ENCODE measurements at regions not wholly inside any gene's neighbourhood (a gene's known extent, or its start where the extent isn't known, plus 50 kb on each side); places are given as distances from the start of the nearest gene placed in this dataset.
"Not testable (repeated sequence)": the region's sequence is repeated elsewhere in the genome, so short reads cannot be mapped to it uniquely, and the experiment has no call there.

DNA sequence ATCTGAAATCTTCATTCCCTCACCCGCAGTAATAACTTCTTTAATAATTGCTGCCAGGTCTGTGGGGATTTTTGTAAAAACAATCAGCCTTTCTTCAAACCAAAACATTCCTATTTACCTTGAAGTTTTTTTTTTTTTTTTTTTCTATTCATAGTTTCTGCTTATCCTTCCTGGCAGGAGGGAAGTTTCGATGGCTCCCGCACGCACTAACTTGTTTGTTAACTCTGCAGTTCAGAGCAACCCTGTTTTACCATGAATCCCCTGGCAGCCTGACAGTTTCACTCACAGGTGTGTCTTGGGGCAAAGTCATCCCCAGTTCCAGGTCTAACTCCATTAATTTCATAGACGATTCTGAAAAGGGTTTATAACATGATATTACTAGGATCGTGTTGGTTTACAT lies 149.3 kb downstream of the KLF6 start:
- TF ChIP-seq, protein P1, sequence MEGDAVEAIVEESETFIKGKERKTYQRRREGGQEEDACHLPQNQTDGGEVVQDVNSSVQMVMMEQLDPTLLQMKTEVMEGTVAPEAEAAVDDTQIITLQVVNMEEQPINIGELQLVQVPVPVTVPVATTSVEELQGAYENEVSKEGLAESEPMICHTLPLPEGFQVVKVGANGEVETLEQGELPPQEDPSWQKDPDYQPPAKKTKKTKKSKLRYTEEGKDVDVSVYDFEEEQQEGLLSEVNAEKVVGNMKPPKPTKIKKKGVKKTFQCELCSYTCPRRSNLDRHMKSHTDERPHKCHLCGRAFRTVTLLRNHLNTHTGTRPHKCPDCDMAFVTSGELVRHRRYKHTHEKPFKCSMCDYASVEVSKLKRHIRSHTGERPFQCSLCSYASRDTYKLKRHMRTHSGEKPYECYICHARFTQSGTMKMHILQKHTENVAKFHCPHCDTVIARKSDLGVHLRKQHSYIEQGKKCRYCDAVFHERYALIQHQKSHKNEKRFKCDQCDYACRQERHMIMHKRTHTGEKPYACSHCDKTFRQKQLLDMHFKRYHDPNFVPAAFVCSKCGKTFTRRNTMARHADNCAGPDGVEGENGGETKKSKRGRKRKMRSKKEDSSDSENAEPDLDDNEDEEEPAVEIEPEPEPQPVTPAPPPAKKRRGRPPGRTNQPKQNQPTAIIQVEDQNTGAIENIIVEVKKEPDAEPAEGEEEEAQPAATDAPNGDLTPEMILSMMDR (IDR thresholded peaks at IDR 0.05; ENCODE audit: control insufficient read depth, extremely low read depth, insufficient read depth) = no peak
- no peak overlapping the region for H3K4me3 ChIP-seq (ENCODE audit: low read depth, low read length)
- peak; percentile 11 for DNase-seq (ENCODE audit: low read depth)

DNA sequence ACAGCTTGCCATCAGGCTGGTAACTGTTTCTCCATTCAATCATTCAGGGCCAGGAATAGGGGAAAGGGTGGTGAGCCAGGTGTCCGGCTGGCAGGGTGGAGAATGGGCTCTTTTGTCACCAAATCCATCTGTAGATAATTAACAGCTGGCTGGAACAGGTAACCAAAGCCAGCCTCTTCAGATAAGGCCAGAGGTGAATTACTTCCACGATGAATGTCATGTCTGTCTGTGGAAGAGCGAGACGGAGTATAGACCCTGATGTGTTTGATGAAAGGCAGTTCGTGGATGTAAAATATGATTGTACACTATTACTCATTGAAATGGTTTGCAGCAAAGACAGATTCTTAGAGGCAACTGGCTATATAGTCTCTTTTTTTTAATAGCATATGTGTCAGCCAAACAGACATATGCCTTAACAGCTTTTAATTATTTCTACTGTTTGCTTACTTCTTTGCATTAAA lies 149.8 kb downstream of the KLF6 start:
- H3K4me3 ChIP-seq (ENCODE audit: low read depth, low read length) = no peak overlapping the region
- TF ChIP-seq, protein P1 (IDR thresholded peaks at IDR 0.05; ENCODE audit: control insufficient read depth, extremely low read depth, insufficient read depth) = no peak

DNA sequence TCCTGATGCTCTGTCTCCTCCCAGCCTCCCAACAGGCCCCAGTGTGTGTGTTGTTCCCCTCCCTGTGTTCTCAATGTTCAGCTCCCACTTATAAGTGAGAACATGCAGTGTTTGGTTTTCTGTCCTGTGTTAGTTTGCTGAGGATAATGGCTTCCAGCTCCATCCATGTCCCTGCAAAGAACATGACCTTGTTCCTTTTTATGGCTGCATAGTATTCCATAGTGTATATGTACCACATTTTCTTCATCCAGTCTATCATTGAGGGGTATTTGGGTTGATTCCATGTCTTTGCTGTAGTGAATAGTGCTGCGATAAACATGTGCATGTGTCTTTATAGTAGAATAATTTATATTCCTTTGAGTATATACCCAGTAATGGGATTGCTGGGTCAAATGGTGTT lies 150.4 kb downstream of the KLF6 start:
- DNase-seq (ENCODE audit: low read depth); H3K4me3 ChIP-seq (ENCODE audit: low read depth, low read length): not testable (repeated sequence)

More for the DNA sequence above, 149.8 kb downstream of the KLF6 start:
- DNase-seq (ENCODE audit: low read depth) = no peak

DNA sequence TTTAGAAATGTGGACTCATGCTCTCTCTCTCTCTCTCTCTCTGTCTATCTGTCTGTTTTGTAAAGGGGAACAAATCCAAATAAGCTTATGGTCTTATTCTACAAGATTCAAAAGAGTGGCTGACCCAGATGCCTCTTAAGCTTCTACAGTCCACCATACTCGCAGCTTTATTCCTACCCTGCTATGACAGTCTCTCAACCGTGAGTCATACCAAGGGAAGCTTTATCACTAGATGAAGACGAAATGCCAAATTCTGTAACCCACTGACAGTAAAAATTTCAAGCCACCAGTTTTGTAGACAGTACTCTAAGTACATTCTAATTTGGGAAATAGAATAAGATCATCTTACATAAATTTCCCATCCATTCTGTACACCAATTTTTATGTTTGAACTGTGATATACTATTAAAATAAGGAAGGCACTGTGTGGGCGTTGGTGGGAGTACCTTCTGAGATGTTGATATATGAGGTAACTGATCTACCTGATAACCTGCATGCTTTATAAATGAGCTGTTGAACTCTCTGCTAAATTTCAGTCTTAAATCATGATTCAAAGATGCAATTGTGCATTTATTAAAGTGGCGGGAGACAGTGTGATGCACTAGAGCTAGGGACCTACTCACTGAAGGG lies 153.2 kb downstream of the KLF6 start:
- TF ChIP-seq, protein P1 (IDR thresholded peaks at IDR 0.05; ENCODE audit: control insufficient read depth, extremely low read depth, insufficient read depth) = no peak
- DNase-seq (ENCODE audit: low read depth) = no peak
- no peak overlapping the region for H3K4me3 ChIP-seq (ENCODE audit: low read depth, low read length)

DNA sequence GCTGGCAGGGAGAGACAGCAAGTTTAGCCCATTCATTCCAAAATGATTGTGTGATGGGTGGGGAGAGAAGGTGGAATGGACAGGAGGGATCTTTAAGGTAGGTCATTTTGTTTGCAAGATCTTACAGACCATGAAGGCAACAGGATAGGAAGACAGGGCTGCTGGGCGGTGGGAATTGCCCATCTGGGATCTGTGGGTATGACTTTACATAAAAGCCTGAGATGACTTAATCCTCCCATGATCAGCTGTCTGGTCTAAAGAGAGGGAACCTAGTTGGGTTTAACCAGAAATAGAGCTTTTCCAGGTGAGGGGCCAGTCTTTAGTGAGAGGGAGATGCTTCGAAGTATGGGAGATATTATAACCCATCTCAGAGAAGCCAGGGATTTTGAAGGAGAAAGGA lies 153.7 kb downstream of the KLF6 start:
- DNase-seq (ENCODE audit: low read depth) = no peak
- TF ChIP-seq, protein P1 (IDR thresholded peaks at IDR 0.05; ENCODE audit: control insufficient read depth, extremely low read depth, insufficient read depth) = no peak
- H3K4me3 ChIP-seq (ENCODE audit: low read depth, low read length) = no peak overlapping the region

DNA sequence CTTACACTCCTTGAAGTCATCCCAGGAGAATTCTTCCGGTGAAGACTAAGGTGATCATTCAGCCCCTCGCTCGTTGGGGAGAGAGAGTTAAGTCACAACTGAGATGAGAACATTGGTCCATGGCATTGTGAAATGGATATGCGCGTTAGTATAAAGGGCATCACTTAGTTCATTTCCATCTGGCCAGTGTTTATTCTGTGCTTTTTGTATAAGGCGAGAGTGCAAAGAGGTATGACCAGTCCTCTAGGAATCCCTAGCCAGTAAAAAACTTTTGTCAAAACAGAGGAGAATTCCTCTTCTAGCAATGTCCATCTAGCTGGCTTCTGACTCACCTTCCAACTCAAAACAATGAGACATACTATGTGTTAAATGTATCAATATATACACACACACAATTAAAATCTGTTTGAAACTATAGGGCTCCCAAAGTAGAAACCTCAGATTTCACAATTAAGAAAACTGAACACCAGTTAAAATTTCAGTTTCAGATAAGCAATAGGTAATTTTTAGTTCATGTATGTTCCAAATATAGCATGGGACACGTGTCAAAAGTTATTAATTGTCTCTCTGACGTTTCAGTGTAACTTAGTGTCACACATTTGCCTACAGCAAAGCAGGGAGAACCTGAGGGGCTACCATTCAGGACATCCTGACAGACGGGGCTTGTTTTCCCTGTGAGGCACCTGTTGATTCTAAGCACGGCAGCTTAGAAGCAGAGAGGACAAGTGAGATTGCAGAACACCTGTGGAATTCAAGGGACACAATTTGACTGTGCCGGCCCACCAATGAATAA lies 158.9 kb downstream of the KLF6 start:
- TF ChIP-seq, protein P1 (IDR thresholded peaks at IDR 0.05; ENCODE audit: control insufficient read depth, extremely low read depth, insufficient read depth) = no peak
- no peak for DNase-seq (ENCODE audit: low read depth)
- H3K4me3 ChIP-seq (ENCODE audit: low read depth, low read length) = no peak overlapping the region

DNA sequence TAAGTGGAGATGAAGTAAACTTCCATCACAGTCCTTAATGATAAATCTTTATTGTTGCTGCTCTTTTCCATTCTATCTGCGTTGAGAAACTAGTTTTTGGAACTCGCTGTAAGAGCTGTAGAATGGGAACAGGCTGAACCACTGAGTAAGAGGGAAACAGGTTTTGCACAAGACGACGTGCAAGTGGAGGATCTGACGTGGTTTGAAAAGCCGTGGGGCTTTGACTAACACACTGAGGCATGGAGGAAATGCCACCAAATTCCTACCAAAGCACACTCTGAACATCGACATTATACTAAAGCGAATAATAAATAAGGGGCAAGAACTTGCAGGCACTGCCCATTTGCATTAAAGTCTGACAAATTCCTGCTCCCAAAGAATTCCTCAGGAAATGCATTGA lies 160.6 kb downstream of the KLF6 start:
- no peak overlapping the region for H3K4me3 ChIP-seq (ENCODE audit: low read depth, low read length)
- TF ChIP-seq, protein P1 (IDR thresholded peaks at IDR 0.05; ENCODE audit: control insufficient read depth, extremely low read depth, insufficient read depth) = no peak
- DNase-seq (ENCODE audit: low read depth) = no peak

Measured in LNCaP clone FGC (cell line).